Spleen (tissue), 7 donors: ENCODE measurements at regions not wholly inside any gene's neighbourhood (a gene's known extent, or its start where the extent isn't known, plus 50 kb on each side); places are given as distances from the start of the nearest gene placed in this dataset.

ENCODE experiments used
- POLR2A ChIP-seq, 3 donors: fragments of 450-650 bp; IDR thresholded peaks; one replicate each; pipeline ENCODE4 v1.5.1; 2017; ENCODE audit warnings: antibody characterized with exemption in 3 of 3, mild to moderate bottlenecking in 1 of 3
- POLR2AphosphoS5 ChIP-seq, 3 donors: sonication (generic); formaldehyde crosslinking; IDR thresholded peaks; one replicate each; pipeline ENCODE4 v1.5.1; 2017; ENCODE audit warnings: antibody characterized with exemption in 3 of 3
- TF ChIP-seq, protein P1 (sequence below), 11 experiments: fragments of 200-600 bp in 7 of 11; fragments of 450-650 bp in 4 of 11; sonication (generic) in 4 of 11; IDR thresholded peaks in 8 of 11; conservative IDR thresholded peaks in 3 of 11; 1 replicate in 7 of 11; 2 replicates in 4 of 11; pipeline versions ENCODE4 v1.4.0 to v1.8.0; 2016 to 2021; ENCODE audit warnings: antibody characterized with exemption in 11 of 11, inconsistent platforms in 4 of 11, mild to moderate bottlenecking in 1 of 11
- donor health status: DM: no; HTN: no; CAD: no; lungs with moderate emphysema.
- donor health status: DM: no; HTN: no; CAD: no.
- donor health status: DM: no; HTN: no; CAD: no.

DNA sequence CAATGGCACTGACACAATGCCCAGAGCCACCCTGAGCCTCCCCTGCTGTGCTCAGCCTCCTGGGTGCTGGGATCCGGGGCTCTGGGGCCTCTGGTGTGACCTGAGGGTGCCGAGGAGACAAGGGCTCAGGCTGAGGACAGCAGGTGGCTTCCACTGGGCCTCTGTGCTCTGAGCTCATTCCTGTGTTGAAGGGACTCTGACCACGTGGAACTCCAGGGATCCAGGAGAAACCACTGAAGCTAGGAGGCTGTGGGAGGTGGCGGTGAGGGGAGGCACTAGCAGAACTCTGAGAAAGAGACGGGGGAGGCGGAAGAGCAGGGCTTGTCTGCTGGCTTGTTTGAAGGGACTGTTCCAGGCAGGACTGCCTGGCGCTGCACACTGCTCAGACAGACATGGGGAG is 318.7 kb upstream of the IRX1 start:
- TF ChIP-seq, protein P1, sequence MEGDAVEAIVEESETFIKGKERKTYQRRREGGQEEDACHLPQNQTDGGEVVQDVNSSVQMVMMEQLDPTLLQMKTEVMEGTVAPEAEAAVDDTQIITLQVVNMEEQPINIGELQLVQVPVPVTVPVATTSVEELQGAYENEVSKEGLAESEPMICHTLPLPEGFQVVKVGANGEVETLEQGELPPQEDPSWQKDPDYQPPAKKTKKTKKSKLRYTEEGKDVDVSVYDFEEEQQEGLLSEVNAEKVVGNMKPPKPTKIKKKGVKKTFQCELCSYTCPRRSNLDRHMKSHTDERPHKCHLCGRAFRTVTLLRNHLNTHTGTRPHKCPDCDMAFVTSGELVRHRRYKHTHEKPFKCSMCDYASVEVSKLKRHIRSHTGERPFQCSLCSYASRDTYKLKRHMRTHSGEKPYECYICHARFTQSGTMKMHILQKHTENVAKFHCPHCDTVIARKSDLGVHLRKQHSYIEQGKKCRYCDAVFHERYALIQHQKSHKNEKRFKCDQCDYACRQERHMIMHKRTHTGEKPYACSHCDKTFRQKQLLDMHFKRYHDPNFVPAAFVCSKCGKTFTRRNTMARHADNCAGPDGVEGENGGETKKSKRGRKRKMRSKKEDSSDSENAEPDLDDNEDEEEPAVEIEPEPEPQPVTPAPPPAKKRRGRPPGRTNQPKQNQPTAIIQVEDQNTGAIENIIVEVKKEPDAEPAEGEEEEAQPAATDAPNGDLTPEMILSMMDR (IDR thresholded peaks at IDR 0.05 in 8 of 11, conservative IDR thresholded peaks at IDR 0.05 in 3 of 11) = no peak
- TF ChIP-seq POLR2AphosphoS5 (IDR thresholded peaks at IDR 0.05) (no peak), POLR2A (IDR thresholded peaks at IDR 0.05) (no peak)
